HepG2 (cell line): ENCODE measurements at regions not wholly inside any gene's neighbourhood (a gene's known extent, or its start where the extent isn't known, plus 50 kb on each side); places are given as distances from the start of the nearest gene placed in this dataset.

Source experiments
- ZNF256 ChIP-seq: sonication (generic); formaldehyde crosslinking; conservative IDR thresholded peaks from 2 replicates; pipeline ENCODE4 v1.4.0; 2020; ENCODE audit warnings: missing genetic modification reagents
- TF ChIP-seq, protein P1 (sequence below): sonication (generic); formaldehyde crosslinking; IDR thresholded peaks from 2 replicates; pipeline ENCODE4 v1.5.0; 2020; ENCODE audit warnings: mild to moderate bottlenecking, missing genetic modification reagents, moderate library complexity
- TF ChIP-seq, protein P2 (sequence below): sonication (generic); formaldehyde crosslinking; IDR thresholded peaks from 2 replicates; pipeline ENCODE4 v1.4.0; 2020; ENCODE audit warnings: missing genetic modification reagents; ENCODE audit errors: not compliant biosample characterization

DNA sequence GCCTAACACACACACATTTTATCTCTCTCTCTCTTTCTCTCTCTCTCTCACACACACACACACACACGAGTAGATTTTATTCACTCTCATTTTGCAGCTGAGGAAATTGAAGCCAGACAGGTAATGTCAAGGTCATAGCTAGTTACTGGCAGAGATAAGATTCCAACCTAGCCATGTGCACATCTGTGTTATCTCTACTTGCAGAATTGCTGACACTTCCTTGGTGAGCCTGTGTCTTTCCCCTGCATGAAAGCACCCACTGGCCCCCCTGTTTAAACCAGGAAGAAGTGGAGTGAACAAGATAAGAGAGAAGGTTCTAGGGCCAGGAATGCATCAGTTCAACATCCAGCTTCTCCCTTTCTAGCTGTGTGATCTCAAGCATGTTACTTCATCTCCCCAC, 423.7 kb downstream of the TXNL1 start:
- TF ChIP-seq, protein P1, sequence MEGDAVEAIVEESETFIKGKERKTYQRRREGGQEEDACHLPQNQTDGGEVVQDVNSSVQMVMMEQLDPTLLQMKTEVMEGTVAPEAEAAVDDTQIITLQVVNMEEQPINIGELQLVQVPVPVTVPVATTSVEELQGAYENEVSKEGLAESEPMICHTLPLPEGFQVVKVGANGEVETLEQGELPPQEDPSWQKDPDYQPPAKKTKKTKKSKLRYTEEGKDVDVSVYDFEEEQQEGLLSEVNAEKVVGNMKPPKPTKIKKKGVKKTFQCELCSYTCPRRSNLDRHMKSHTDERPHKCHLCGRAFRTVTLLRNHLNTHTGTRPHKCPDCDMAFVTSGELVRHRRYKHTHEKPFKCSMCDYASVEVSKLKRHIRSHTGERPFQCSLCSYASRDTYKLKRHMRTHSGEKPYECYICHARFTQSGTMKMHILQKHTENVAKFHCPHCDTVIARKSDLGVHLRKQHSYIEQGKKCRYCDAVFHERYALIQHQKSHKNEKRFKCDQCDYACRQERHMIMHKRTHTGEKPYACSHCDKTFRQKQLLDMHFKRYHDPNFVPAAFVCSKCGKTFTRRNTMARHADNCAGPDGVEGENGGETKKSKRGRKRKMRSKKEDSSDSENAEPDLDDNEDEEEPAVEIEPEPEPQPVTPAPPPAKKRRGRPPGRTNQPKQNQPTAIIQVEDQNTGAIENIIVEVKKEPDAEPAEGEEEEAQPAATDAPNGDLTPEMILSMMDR (CRISPR knock-in tag) = no peak
- TF ChIP-seq ZNF256 (CRISPR knock-in tag) = no peak
- TF ChIP-seq, protein P2, sequence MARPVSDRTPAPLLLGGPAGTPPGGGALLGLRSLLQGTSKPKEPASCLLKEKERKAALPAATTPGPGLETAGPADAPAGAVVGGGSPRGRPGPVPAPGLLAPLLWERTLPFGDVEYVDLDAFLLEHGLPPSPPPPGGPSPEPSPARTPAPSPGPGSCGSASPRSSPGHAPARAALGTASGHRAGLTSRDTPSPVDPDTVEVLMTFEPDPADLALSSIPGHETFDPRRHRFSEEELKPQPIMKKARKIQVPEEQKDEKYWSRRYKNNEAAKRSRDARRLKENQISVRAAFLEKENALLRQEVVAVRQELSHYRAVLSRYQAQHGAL = no peak
